ENCODE measurements at regions not wholly inside any gene's neighbourhood (a gene's known extent, or its start where the extent isn't known, plus 50 kb on each side); places are given as distances from the start of the nearest gene placed in this dataset.

DNA sequence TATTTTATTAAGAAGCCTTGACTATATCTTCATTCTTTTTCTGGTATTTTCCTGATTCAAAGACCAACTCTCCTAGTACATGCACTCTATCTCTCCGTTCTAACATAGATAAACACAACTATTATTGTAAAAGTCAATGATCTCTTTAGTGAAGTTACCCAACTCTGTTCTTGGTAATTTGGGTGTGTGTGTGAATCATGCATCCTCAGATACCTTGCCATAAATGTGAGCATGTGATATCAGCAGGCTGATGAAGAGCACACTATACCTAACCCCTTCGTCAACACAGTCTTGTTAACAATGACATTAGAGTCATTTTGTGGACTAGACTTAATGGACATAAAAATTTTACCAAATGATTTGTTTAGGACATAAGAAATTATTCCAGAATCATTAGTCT, 1122.1 kb downstream of the XPNPEP1 start:
- Histone ChIP-seq H3K4me2 (ENCODE audit: low read length) (no peak overlapping the region), H3K79me2 (ENCODE audit: insufficient read depth, low read length) (no peaks in the 10 kb centered on the region), H3K9ac (ENCODE audit: low read length) (no peak overlapping the region), H2AFZ (ENCODE audit: low read depth, low read length, poor library complexity, severe bottlenecking) (no peak overlapping the region), H3K27me3 (ENCODE audit: insufficient read depth, low read length) (no peaks in the 10 kb centered on the region), H3K9me2 (ENCODE audit: insufficient read depth) (no peaks in the 10 kb centered on the region), H4K20me1 (ENCODE audit: insufficient read depth) (no peaks in the 10 kb centered on the region), H3K27ac (ENCODE audit: low read depth, low read length) (no peak overlapping the region), H3K4me1 (ENCODE audit: control insufficient read depth in 1 of 2, insufficient read depth in 2 of 2, low read length in 2 of 2) (no peaks in the 10 kb centered on the region), H3K9me3 (ENCODE audit: control insufficient read depth in 1 of 2, insufficient read depth in 1 of 2, low read depth in 1 of 2, low read length in 2 of 2) (peaks cover 17 to 42% of the 10 kb centered on the region in 2 experiments; a peak in 3 of 4 replicates), H3K36me3 (ENCODE audit: control insufficient read depth in 1 of 2, insufficient read depth in 2 of 2, low read length in 2 of 2) (no peaks in the 10 kb centered on the region), H3K4me3 (replicated peaks in 1 of 2; ENCODE audit: low read depth in 1 of 2, low read length in 2 of 2) (no peak overlapping the region)
- RAD21 ChIA-PET (ENCODE audit: low non-redundant PET in 1 of 2, low total read pairs in 2 of 2, uncharacterized antibody in 2 of 2, unreplicated experiment in 2 of 2): no interaction called here
- CTCF ChIA-PET: no interaction called here
- no TSS peak for BruUV-seq (replicated peaks)
- no peak for TF ChIP-seq CTCF (IDR thresholded peaks at IDR 0.05 in 2 of 3, conservative IDR thresholded peaks at IDR 0.05 in 1 of 3; ENCODE audit: borderline replicate concordance in 1 of 3, insufficient read depth in 1 of 3, low read depth in 2 of 3, low read length in 2 of 3)
- no peak for TF ChIP-seq SIN3A (IDR thresholded peaks at IDR 0.05; ENCODE audit: low read depth)
- TF ChIP-seq, protein P1, sequence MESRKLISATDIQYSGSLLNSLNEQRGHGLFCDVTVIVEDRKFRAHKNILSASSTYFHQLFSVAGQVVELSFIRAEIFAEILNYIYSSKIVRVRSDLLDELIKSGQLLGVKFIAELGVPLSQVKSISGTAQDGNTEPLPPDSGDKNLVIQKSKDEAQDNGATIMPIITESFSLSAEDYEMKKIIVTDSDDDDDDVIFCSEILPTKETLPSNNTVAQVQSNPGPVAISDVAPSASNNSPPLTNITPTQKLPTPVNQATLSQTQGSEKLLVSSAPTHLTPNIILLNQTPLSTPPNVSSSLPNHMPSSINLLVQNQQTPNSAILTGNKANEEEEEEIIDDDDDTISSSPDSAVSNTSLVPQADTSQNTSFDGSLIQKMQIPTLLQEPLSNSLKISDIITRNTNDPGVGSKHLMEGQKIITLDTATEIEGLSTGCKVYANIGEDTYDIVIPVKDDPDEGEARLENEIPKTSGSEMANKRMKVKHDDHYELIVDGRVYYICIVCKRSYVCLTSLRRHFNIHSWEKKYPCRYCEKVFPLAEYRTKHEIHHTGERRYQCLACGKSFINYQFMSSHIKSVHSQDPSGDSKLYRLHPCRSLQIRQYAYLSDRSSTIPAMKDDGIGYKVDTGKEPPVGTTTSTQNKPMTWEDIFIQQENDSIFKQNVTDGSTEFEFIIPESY (IDR thresholded peaks at IDR 0.05; ENCODE audit: extremely low read depth, insufficient replicate concordance, low read length): no peak
- TF ChIP-seq FOSL1 (IDR thresholded peaks at IDR 0.05; ENCODE audit: low read depth): no peak
- no peak for TF ChIP-seq EZH2phosphoT487 (IDR thresholded peaks at IDR 0.05; ENCODE audit: borderline replicate concordance)
- TF ChIP-seq RAD21 (IDR thresholded peaks at IDR 0.05; ENCODE audit: low read depth): no peak
- no peak for TF ChIP-seq EZH2 (IDR thresholded peaks at IDR 0.05)
- TF ChIP-seq YY1 (IDR thresholded peaks at IDR 0.05; ENCODE audit: extremely low read depth, insufficient replicate concordance, low read depth, low read length): no peak
- ATAC-seq (no peak), DNase-seq (ENCODE audit: low read depth, low spot score) (no peak)
- intact Hi-C loops (cut with micrococcal nuclease): no loop called here
- POLR2A ChIA-PET: no interaction called here

Measured in HCT116 (cell line).